ELR (cell line): ENCODE measurements at regions not wholly inside any gene's neighbourhood (a gene's known extent, or its start where the extent isn't known, plus 50 kb on each side); places are given as distances from the start of the nearest gene placed in this dataset.
A peak's percentile ranks its signal among the peaks of the same experiment; 100 is the strongest.

Source experiments
- DNase-seq: peaks from one replicate; pipeline ENCODE4 v3.0.0-alpha.2; 2015; ENCODE audit warnings: low read depth

GRCh38 chr10:4688601-4689000 is 137.4 kb upstream of the AKR1E2 start:
- no peak for DNase-seq

- no peak for DNase-seq
These were observed 137.8 kb upstream of the AKR1E2 start for GRCh38 chr10:4688168-4688567.

- DNase-seq: peak; percentile 17
These were observed 138.6 kb upstream of the AKR1E2 start for GRCh38 chr10:4687397-4687796.

GRCh38 chr10:4686644-4686996 is 139.4 kb upstream of the AKR1E2 start:
- peak; percentile 97 for DNase-seq

- DNase-seq: no peak
These were observed 139.9 kb upstream of the AKR1E2 start for GRCh38 chr10:4685904-4686643.

GRCh38 chr10:4685491-4685890 is 140.5 kb upstream of the AKR1E2 start:
- no peak for DNase-seq

- peak; percentile 75 for DNase-seq
These were observed 141.6 kb upstream of the AKR1E2 start for GRCh38 chr10:4684434-4684833.

GRCh38 chr10:4683838-4684237 is 142.2 kb upstream of the AKR1E2 start:
- peak; percentile 60 for DNase-seq

GRCh38 chr10:4683137-4683536 is 142.9 kb upstream of the AKR1E2 start:
- no peak for DNase-seq

- DNase-seq: no peak
These were observed 146.9 kb upstream of the AKR1E2 start for GRCh38 chr10:4678951-4679671.

- peak; percentile 94 for DNase-seq
These were observed 147.7 kb upstream of the AKR1E2 start for GRCh38 chr10:4678023-4678950.

- DNase-seq: peak; percentile 59
These were observed 148.5 kb upstream of the AKR1E2 start for GRCh38 chr10:4677296-4678021.

- DNase-seq: no peak
These were observed 149.4 kb upstream of the AKR1E2 start for GRCh38 chr10:4676566-4676965.

- no peak for DNase-seq
These were observed 150.2 kb upstream of the AKR1E2 start for GRCh38 chr10:4675808-4676207.

- DNase-seq: no peak
These were observed 152.5 kb upstream of the AKR1E2 start for GRCh38 chr10:4673279-4674040.

- DNase-seq: no peak
These were observed 153.8 kb upstream of the AKR1E2 start for GRCh38 chr10:4672201-4672600.

- peak; percentile 94 for DNase-seq
These were observed 154.4 kb upstream of the AKR1E2 start for GRCh38 chr10:4671451-4672145.

GRCh38 chr10:4670737-4671136 is 155.3 kb upstream of the AKR1E2 start:
- peak; percentile 85 for DNase-seq

- no peak for DNase-seq
These were observed 156.4 kb upstream of the AKR1E2 start for GRCh38 chr10:4669585-4669984.

- DNase-seq: peak; percentile 100
These were observed 162.6 kb upstream of the AKR1E2 start for GRCh38 chr10:4663162-4663992.
